H1 (cell line): ENCODE measurements at regions not wholly inside any gene's neighbourhood (a gene's known extent, or its start where the extent isn't known, plus 50 kb on each side); places are given as distances from the start of the nearest gene placed in this dataset.
"Not testable (repeated sequence)": the region's sequence is repeated elsewhere in the genome, so short reads cannot be mapped to it uniquely, and the experiment has no call there.

Experiments used
- CTCF ChIA-PET: fragments of 300-600 bp; sonication (Branson Sonifier 250); formaldehyde crosslinking; loops from one replicate; lab custom pipeline; 2021; ENCODE audit not compliant: partially characterized antibody; lab: Charles Lee
- POLR2A ChIA-PET: fragments of 300-600 bp; sonication (Branson Sonifier 250); formaldehyde crosslinking; loops from one replicate; lab custom pipeline; 2021; ENCODE audit warnings: inconsistent platforms; ENCODE audit not compliant: partially characterized antibody; lab: Charles Lee
- DNase-seq, 2 experiments: peaks; one replicate each; pipeline versions ENCODE4 v3.0.0 to v3.0.0-alpha.2; 2010 to 2022; ENCODE audit warnings: low spot score in 2 of 2, low read depth in 1 of 2, mixed read lengths in 1 of 2
- FAIRE-seq: peaks from 2 replicates; lab custom pipeline; 2011; peaks lifted over from hg19 to GRCh38; lab: Jason Lieb, UNC
- H2AFZ ChIP-seq: 2 replicates; pipeline ENCODE4 v1.8.1; 2012; ENCODE audit warnings: low read length, inconsistent platforms
- H2AK5ac ChIP-seq: 2 replicates; pipeline ENCODE4 v1.6.1; 2013; ENCODE audit warnings: low read depth, low read length
- H2BK120ac ChIP-seq: replicated peaks from 2 replicates; pipeline ENCODE3; 2013; ENCODE audit warnings: low read depth, low read length, inconsistent platforms
- H2BK12ac ChIP-seq: 2 replicates; pipeline ENCODE4 v1.6.1; 2013; ENCODE audit warnings: low read depth, low read length
- H2BK15ac ChIP-seq: 2 replicates; pipeline ENCODE4 v1.6.1; 2013; ENCODE audit warnings: low read length
- H2BK20ac ChIP-seq: 2 replicates; pipeline ENCODE4 v1.6.1; 2013; ENCODE audit warnings: low read length
- H2BK5ac ChIP-seq: 2 replicates; pipeline ENCODE4 v1.6.1; 2013; ENCODE audit warnings: low read depth, low read length
- H3K14ac ChIP-seq: 2 replicates; pipeline ENCODE4 v1.6.1; 2013; ENCODE audit warnings: inconsistent platforms; ENCODE audit not compliant: insufficient read length
- H3K18ac ChIP-seq: 2 replicates; pipeline ENCODE4 v1.6.1; 2013; ENCODE audit warnings: low read length; ENCODE audit errors: extremely low read depth
- H3K23ac ChIP-seq: 2 replicates; pipeline ENCODE4 v1.6.1; 2013; ENCODE audit warnings: inconsistent platforms; ENCODE audit not compliant: insufficient read length
- H3K23me2 ChIP-seq: 2 replicates; pipeline ENCODE4 v1.6.1; 2013; ENCODE audit warnings: low read depth, low read length
- H3K27ac ChIP-seq: 2 replicates; pipeline ENCODE4 v1.6.1; 2011; ENCODE audit warnings: low read depth, low read length, inconsistent platforms
- H3K27me3 ChIP-seq, 4 experiments: replicated peaks in 1 of 4; 1 replicate in 1 of 4; 2 replicates in 3 of 4; pipeline versions ENCODE4 v1.6.1 to v1.8.1; 2011 to 2013; ENCODE audit warnings: low read length in 3 of 4, mild to moderate bottlenecking in 3 of 4, inconsistent platforms in 2 of 4, mixed read lengths in 2 of 4, moderate library complexity in 1 of 4; ENCODE audit not compliant: control insufficient read depth in 3 of 4, insufficient read depth in 3 of 4; ENCODE audit errors: extremely low read depth in 1 of 4
- H3K36me3 ChIP-seq, 4 experiments: 2 replicates each; pipeline versions ENCODE4 v1.6.1 to v1.8.1; 2011 to 2013; ENCODE audit warnings: mild to moderate bottlenecking in 4 of 4, low read length in 3 of 4, moderate library complexity in 2 of 4, control low read depth in 1 of 4, inconsistent platforms in 1 of 4; ENCODE audit not compliant: insufficient read depth in 4 of 4, control insufficient read depth in 2 of 4
- H3K4ac ChIP-seq: replicated peaks from 2 replicates; pipeline ENCODE3; 2013; ENCODE audit warnings: low read length, low read depth, mixed read lengths, inconsistent platforms; ENCODE audit not compliant: insufficient read length
- H3K4me1 ChIP-seq, 4 experiments: replicated peaks in 1 of 4; 1 replicate in 1 of 4; 2 replicates in 3 of 4; pipeline versions ENCODE4 v1.6.1 to v1.8.1; 2011 to 2013; ENCODE audit warnings: low read length in 3 of 4, inconsistent platforms in 2 of 4, mixed read lengths in 1 of 4; ENCODE audit not compliant: insufficient read depth in 4 of 4, control insufficient read depth in 3 of 4
- H3K4me2 ChIP-seq, 2 experiments: 2 replicates each; pipeline versions ENCODE4 v1.6.1 to v1.8.1; 2011 to 2013; ENCODE audit warnings: low read depth in 2 of 2, low read length in 2 of 2, control low read depth in 1 of 2, inconsistent platforms in 1 of 2, mild to moderate bottlenecking in 1 of 2; ENCODE audit not compliant: insufficient read depth in 1 of 2
- H3K4me3 ChIP-seq, 4 experiments: fragments of 200-600, 300-600 bp in 1 of 4; sonication (generic), shearing (Covaris generic), sonication (Bioruptor Twin) in 1 of 4; 2 replicates each; pipeline versions ENCODE4 v1.5.1 to v1.8.1; 2011 to 2016; ENCODE audit warnings: low read length in 4 of 4, low read depth in 3 of 4, control low read depth in 2 of 4, inconsistent platforms in 2 of 4, mild to moderate bottlenecking in 2 of 4, mixed read lengths in 1 of 4, moderate library complexity in 1 of 4; ENCODE audit not compliant: insufficient read depth in 2 of 4; ENCODE audit errors: extremely low read depth in 1 of 4
- H3K56ac ChIP-seq: replicated peaks from 2 replicates; pipeline ENCODE3; 2013; ENCODE audit warnings: low read depth, mild to moderate bottlenecking, mixed read lengths, low read length, inconsistent platforms; ENCODE audit not compliant: insufficient read length
- H3K79me1 ChIP-seq: 2 replicates; pipeline ENCODE4 v1.6.1; 2013; ENCODE audit warnings: low read depth, low read length, control low read depth
- H3K79me2 ChIP-seq, 2 experiments: 2 replicates each; pipeline versions ENCODE4 v1.6.1 to v1.8.1; 2012 to 2013; ENCODE audit warnings: low read length in 2 of 2, mild to moderate bottlenecking in 2 of 2, inconsistent platforms in 1 of 2; ENCODE audit not compliant: insufficient read depth in 2 of 2, control insufficient read depth in 1 of 2
- H3K9ac ChIP-seq, 4 experiments: replicated peaks in 1 of 4; 1 replicate in 1 of 4; 2 replicates in 3 of 4; pipeline versions ENCODE4 v1.6.1 to v1.8.1; 2011 to 2013; ENCODE audit warnings: low read depth in 3 of 4, low read length in 3 of 4, control low read depth in 2 of 4, mild to moderate bottlenecking in 2 of 4, moderate library complexity in 2 of 4, inconsistent platforms in 1 of 4; ENCODE audit errors: extremely low read depth in 1 of 4
- H3K9me3 ChIP-seq, 2 experiments: 2 replicates each; pipeline versions ENCODE4 v1.6.1 to v1.8.1; 2012 to 2013; ENCODE audit warnings: mild to moderate bottlenecking in 2 of 2, moderate library complexity in 2 of 2, control low read depth in 1 of 2, inconsistent platforms in 1 of 2, low read depth in 1 of 2, low read length in 1 of 2, mixed read lengths in 1 of 2; ENCODE audit not compliant: insufficient read depth in 2 of 2
- H4K20me1 ChIP-seq, 2 experiments: replicated peaks in 1 of 2; 2 replicates each; pipeline versions ENCODE3 to v1.8.1; 2011 to 2013; ENCODE audit warnings: inconsistent platforms in 2 of 2, low read length in 2 of 2, mild to moderate bottlenecking in 1 of 2; ENCODE audit not compliant: insufficient read depth in 2 of 2, control insufficient read depth in 1 of 2
- H4K5ac ChIP-seq: 2 replicates; pipeline ENCODE4 v1.6.1; 2013; ENCODE audit warnings: low read length, low read depth, mixed read lengths, inconsistent platforms; ENCODE audit not compliant: insufficient read length
- H4K8ac ChIP-seq: 2 replicates; pipeline ENCODE4 v1.8.0; 2013; ENCODE audit warnings: mild to moderate bottlenecking, moderate library complexity, low read length, inconsistent platforms; ENCODE audit not compliant: insufficient read depth; ENCODE audit errors: extremely low read depth
- H4K91ac ChIP-seq: replicated peaks from 2 replicates; pipeline ENCODE3; 2013; ENCODE audit warnings: low read length, mixed read lengths, inconsistent platforms; ENCODE audit not compliant: insufficient read length
- WGBS, 2 experiments: shearing (Covaris generic) in 1 of 2; methylation state at CpG; one replicate each; pipeline versions ENCODE4 v1.1.6 to v1.1.7; 2013 to 2015; ENCODE audit warnings: low lambda C conversion rate in 2 of 2, mixed read lengths in 2 of 2, inconsistent platforms in 1 of 2, low coverage in 1 of 2, missing lambda C conversion rate in 1 of 2; ENCODE audit not compliant: insufficient replicate concordance in 2 of 2, insufficient coverage in 1 of 2, insufficient read length in 1 of 2; ENCODE audit errors: extremely low coverage in 1 of 2, missing lambda C conversion rate in 1 of 2; 5-methylcytosine and 5-hydroxymethylcytosine counted together

GRCh38 chr21:30023056-30023455 lies 83.3 kb upstream of the GRIK1 start:
- H3K9me3 ChIP-seq, H2BK20ac ChIP-seq, H3K4me2 ChIP-seq, H3K4me3 ChIP-seq, H3K27me3 ChIP-seq, H2BK120ac ChIP-seq, H3K27ac ChIP-seq, H3K79me1 ChIP-seq, H2AK5ac ChIP-seq, DNase-seq, H3K14ac ChIP-seq, H3K4ac ChIP-seq, FAIRE-seq, H3K18ac ChIP-seq, H2AFZ ChIP-seq, H4K5ac ChIP-seq, H3K36me3 ChIP-seq, H4K20me1 ChIP-seq, H3K56ac ChIP-seq, H4K91ac ChIP-seq, H3K4me1 ChIP-seq, H2BK15ac ChIP-seq, CTCF ChIA-PET, H3K9ac ChIP-seq, H4K8ac ChIP-seq, H2BK12ac ChIP-seq, H3K23ac ChIP-seq, H3K79me2 ChIP-seq, POLR2A ChIA-PET, H3K23me2 ChIP-seq, H2BK5ac ChIP-seq: not testable (repeated sequence)
- WGBS, 2 experiments, result 91% methylated on average over 9 of the region's 11 CpGs; no CpG with 5 or more reads in 1 of the 2 experiments
